GM21423 (cell line): ENCODE measurements at regions not wholly inside any gene's neighbourhood (a gene's known extent, or its start where the extent isn't known, plus 50 kb on each side); places are given as distances from the start of the nearest gene placed in this dataset.
"Not testable (repeated sequence)": the region's sequence is repeated elsewhere in the genome, so short reads cannot be mapped to it uniquely, and the experiment has no call there.

Experiments
- ATAC-seq: cut with Tn5 transposase; IDR thresholded peaks from one replicate; pipeline ENCODE4 v1.9.1; 2021; ENCODE audit warnings: mild to moderate bottlenecking, moderate library complexity; ENCODE audit not compliant: unreplicated experiment

GRCh38 chr13:95388420-95389079, 87.3 kb upstream of the ABCC4 start:
- ATAC-seq = peak; percentile 48

- no peak for ATAC-seq
Measured at GRCh38 chr13:95391362-95391761, 90.1 kb upstream of the ABCC4 start.

- ATAC-seq = no peak
Measured at GRCh38 chr13:95391785-95392184, 90.5 kb upstream of the ABCC4 start.

GRCh38 chr13:95392597-95392996, 91.3 kb upstream of the ABCC4 start:
- no peak for ATAC-seq

- ATAC-seq = peak; percentile 26
Measured at GRCh38 chr13:95403349-95404140, 102.3 kb upstream of the ABCC4 start.

- peak; percentile 95 for ATAC-seq
Measured at GRCh38 chr13:95404141-95404882, 103.1 kb upstream of the ABCC4 start.

GRCh38 chr13:95406176-95406575, 104.9 kb upstream of the ABCC4 start:
- ATAC-seq = no peak

GRCh38 chr13:95411428-95412040, 110.3 kb upstream of the ABCC4 start:
- no peak for ATAC-seq

GRCh38 chr13:95418946-95419345, 117.7 kb upstream of the ABCC4 start:
- ATAC-seq = no peak

- ATAC-seq = peak; percentile 56
Measured at GRCh38 chr13:95420501-95420900, 119.2 kb upstream of the ABCC4 start.

- no peak for ATAC-seq
Measured at GRCh38 chr13:95426631-95427030, 125.4 kb upstream of the ABCC4 start.

GRCh38 chr13:95430525-95430924, 122.0 kb upstream of the CLDN10 start:
- not testable (repeated sequence) for ATAC-seq

GRCh38 chr13:95432141-95432540, 120.4 kb upstream of the CLDN10 start:
- ATAC-seq = no peak

- ATAC-seq = no peak
Measured at GRCh38 chr13:95433537-95433936, 119.0 kb upstream of the CLDN10 start.

GRCh38 chr13:95434111-95434510, 118.4 kb upstream of the CLDN10 start:
- ATAC-seq = no peak

- ATAC-seq = no peak
Measured at GRCh38 chr13:95437561-95437960, 115.0 kb upstream of the CLDN10 start.

GRCh38 chr13:95438297-95438696, 114.2 kb upstream of the CLDN10 start:
- no peak for ATAC-seq

GRCh38 chr13:95440441-95441088, 112.0 kb upstream of the CLDN10 start:
- ATAC-seq = no peak

GRCh38 chr13:95441326-95441725, 111.2 kb upstream of the CLDN10 start:
- no peak for ATAC-seq

GRCh38 chr13:95444006-95444730, 108.4 kb upstream of the CLDN10 start:
- ATAC-seq = no peak
